CD4-positive, alpha-beta T cell treated with Interleukin-1 beta for 1 hour (primary cell): ENCODE measurements at regions not wholly inside any gene's neighbourhood (a gene's known extent, or its start where the extent isn't known, plus 50 kb on each side); places are given as distances from the start of the nearest gene placed in this dataset.

ENCODE experiments used
- DNase-seq, 2 donors: peaks; one replicate each; pipeline ENCODE4 v3.0.0-alpha.2; 2020 to 2022

GRCh38 chr12:4859478-4860210, 50.1 kb upstream of the KCNA1 start:
- DNase-seq: no peak
